Astrocyte (in vitro differentiated cells and primary cell): ENCODE measurements at regions not wholly inside any gene's neighbourhood (a gene's known extent, or its start where the extent isn't known, plus 50 kb on each side); places are given as distances from the start of the nearest gene placed in this dataset.

Source experiments
- EZH2 ChIP-seq: IDR thresholded peaks from 2 replicates; pipeline ENCODE4 v1.6.1; 2012; ENCODE audit warnings: mild to moderate bottlenecking, low read length, inconsistent platforms; ENCODE audit not compliant: insufficient read depth
- TF ChIP-seq, protein P1 (sequence below): IDR thresholded peaks from 2 replicates; pipeline ENCODE4 v1.5.1; 2011; ENCODE audit warnings: low read depth, mild to moderate bottlenecking, inconsistent platforms, low read length, moderate library complexity; ENCODE audit not compliant: insufficient read depth

DNA sequence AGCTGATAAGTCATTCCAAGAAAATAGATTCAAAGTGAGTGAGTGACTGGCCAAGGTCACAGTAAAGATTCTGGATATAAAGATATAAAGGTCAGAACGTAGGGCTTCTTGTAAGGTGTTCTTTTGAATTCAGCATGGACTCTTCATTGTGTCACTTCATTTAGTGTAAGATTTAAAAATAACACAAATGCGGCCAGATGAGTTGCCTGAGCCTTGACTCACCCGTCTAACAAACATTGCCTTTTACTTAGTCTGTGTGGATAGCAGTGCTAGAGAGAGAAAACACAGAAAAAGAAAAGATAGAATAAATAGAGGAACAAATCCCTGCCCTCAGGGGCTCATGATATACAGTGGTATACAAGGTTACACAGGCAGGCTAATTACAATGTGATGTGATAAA is 223.4 kb downstream of the PLPP3 start:
- TF ChIP-seq, protein P1, sequence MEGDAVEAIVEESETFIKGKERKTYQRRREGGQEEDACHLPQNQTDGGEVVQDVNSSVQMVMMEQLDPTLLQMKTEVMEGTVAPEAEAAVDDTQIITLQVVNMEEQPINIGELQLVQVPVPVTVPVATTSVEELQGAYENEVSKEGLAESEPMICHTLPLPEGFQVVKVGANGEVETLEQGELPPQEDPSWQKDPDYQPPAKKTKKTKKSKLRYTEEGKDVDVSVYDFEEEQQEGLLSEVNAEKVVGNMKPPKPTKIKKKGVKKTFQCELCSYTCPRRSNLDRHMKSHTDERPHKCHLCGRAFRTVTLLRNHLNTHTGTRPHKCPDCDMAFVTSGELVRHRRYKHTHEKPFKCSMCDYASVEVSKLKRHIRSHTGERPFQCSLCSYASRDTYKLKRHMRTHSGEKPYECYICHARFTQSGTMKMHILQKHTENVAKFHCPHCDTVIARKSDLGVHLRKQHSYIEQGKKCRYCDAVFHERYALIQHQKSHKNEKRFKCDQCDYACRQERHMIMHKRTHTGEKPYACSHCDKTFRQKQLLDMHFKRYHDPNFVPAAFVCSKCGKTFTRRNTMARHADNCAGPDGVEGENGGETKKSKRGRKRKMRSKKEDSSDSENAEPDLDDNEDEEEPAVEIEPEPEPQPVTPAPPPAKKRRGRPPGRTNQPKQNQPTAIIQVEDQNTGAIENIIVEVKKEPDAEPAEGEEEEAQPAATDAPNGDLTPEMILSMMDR, result no peak
- no peak for TF ChIP-seq EZH2
